GM04504 (cell line): ENCODE measurements at regions not wholly inside any gene's neighbourhood (a gene's known extent, or its start where the extent isn't known, plus 50 kb on each side); places are given as distances from the start of the nearest gene placed in this dataset.

ENCODE experiments used
- DNase-seq: peaks from one replicate; pipeline ENCODE4 v3.0.0-alpha.2; 2012; ENCODE audit warnings: low read depth

- DNase-seq, result no peak
Observed at GRCh38 chr18:61727241-61728193, 165.3 kb downstream of the RNF152 start.

- no peak for DNase-seq
Observed at GRCh38 chr18:61724532-61724931, 168.3 kb downstream of the RNF152 start.

- DNase-seq, result no peak
Observed at GRCh38 chr18:61722247-61722646, 170.6 kb downstream of the RNF152 start.

- no peak for DNase-seq
Observed at GRCh38 chr18:61720496-61720895, 172.3 kb downstream of the RNF152 start.

- DNase-seq, result no peak
Observed at GRCh38 chr18:61719671-61720070, 173.1 kb downstream of the RNF152 start.

- no peak for DNase-seq
Observed at GRCh38 chr18:61718944-61719343, 173.9 kb downstream of the RNF152 start.

- no peak for DNase-seq
Observed at GRCh38 chr18:61714421-61714820, 178.4 kb downstream of the RNF152 start.

- DNase-seq, result no peak
Observed at GRCh38 chr18:61713502-61713901, 179.3 kb downstream of the RNF152 start.

GRCh38 chr18:61710082-61710620 lies 182.7 kb downstream of the RNF152 start:
- no peak for DNase-seq

- DNase-seq, result no peak
Observed at GRCh38 chr18:61706276-61706915, 186.4 kb downstream of the RNF152 start.

GRCh38 chr18:61703508-61703907 lies 189.3 kb downstream of the RNF152 start:
- peak; percentile 33 for DNase-seq

- DNase-seq, result peak; percentile 7
Observed at GRCh38 chr18:61702007-61702406, 190.8 kb downstream of the RNF152 start.

GRCh38 chr18:61699397-61700110 lies 193.3 kb downstream of the RNF152 start:
- DNase-seq, result no peak

- no peak for DNase-seq
Observed at GRCh38 chr18:61697306-61697909, 195.4 kb downstream of the RNF152 start.

GRCh38 chr18:61694236-61694635 lies 198.6 kb downstream of the RNF152 start:
- no peak for DNase-seq

GRCh38 chr18:61690418-61691138 lies 202.2 kb downstream of the RNF152 start:
- DNase-seq, result no peak

- DNase-seq, result no peak
Observed at GRCh38 chr18:61687317-61687716, 205.5 kb downstream of the RNF152 start.

GRCh38 chr18:61683856-61684255 lies 209.0 kb downstream of the RNF152 start:
- no peak for DNase-seq

GRCh38 chr18:61681065-61681464 lies 211.7 kb downstream of the RNF152 start:
- DNase-seq, result no peak

- DNase-seq, result no peak
Observed at GRCh38 chr18:61679836-61680235, 213.0 kb downstream of the RNF152 start.

- DNase-seq, result no peak
Observed at GRCh38 chr18:61677435-61677970, 215.3 kb downstream of the RNF152 start.
